ENCODE measurements at regions not wholly inside any gene's neighbourhood (a gene's known extent, or its start where the extent isn't known, plus 50 kb on each side); places are given as distances from the start of the nearest gene placed in this dataset.
A peak's percentile ranks its signal among the peaks of the same experiment; 100 is the strongest.
"Not testable (repeated sequence)": the region's sequence is repeated elsewhere in the genome, so short reads cannot be mapped to it uniquely, and the experiment has no call there.

DNA sequence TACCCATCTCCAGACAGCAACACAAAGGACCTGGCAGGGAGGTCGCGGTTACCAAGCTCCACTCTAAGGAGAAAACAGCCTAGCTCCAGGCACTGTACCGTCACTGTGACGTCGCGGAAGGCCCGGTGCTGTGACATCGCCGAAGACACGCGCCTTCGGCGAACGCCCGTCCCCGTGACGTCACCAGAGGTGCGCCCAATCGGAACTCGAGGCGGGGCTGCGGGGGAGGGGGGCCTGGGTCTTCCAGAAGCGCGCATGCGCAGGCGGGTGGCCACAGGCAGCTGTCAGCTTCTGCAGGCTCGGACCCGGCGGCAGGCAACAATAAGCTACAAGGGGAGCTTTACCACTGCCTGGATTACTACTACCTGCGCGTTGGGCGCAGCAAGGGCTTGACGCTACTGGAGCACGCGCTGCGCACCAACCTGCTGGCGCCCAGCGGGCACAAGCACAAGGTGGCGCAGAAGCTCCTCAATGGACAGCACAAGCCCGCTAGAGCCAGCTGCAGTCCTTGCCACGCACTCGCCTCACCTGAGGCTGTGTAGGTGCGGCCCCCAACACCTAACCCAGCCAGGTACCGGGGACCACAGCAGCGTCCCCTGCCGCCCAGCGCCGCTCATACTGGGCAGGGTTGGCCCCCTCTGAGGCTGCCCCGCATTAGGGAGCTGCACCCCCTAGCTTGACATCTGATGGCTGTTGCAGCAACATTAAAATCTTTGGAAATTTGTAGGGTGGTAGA lies 208.4 kb downstream of the TPST1 start:
- FAIRE-seq, result no peak
- no peak for DNase-seq (ENCODE audit: insufficient read length, low spot score)
- TF ChIP-seq POLR2A (IDR thresholded peaks at IDR 0.05; ENCODE audit: low read depth, low read length), result no peak

DNA sequence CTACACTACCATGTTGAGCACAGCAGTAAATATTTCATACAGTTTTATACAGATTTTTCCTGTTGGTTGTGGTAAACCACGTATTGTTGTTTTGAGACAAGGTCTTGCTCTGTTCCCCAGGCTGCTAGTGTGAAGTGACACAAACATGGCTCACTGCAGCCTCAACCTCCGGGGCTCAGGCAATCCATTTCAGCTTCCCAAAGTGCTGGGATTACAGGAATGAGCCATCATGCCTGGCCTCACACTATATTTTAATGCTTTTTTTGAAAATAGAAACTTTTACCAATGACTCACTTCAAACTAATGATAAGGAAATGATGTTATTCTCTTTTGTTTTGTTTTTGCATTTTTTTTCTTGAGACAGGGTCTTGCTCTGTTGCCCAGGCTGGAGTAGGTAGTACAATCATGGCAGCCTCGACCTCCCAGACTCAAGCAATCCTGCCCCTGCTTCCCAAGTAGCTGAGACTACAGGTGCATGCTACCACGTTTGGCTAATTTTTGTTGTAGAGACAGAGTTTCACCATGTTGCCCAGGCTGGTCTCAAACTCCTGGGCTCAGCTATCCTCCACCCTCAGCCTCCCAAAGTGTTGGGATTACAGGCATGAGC lies 210.6 kb downstream of the TPST1 start:
- no peak for DNase-seq (ENCODE audit: insufficient read length, low spot score)
- no peak for TF ChIP-seq POLR2A (IDR thresholded peaks at IDR 0.05; ENCODE audit: low read depth, low read length)
- no peak for FAIRE-seq

DNA sequence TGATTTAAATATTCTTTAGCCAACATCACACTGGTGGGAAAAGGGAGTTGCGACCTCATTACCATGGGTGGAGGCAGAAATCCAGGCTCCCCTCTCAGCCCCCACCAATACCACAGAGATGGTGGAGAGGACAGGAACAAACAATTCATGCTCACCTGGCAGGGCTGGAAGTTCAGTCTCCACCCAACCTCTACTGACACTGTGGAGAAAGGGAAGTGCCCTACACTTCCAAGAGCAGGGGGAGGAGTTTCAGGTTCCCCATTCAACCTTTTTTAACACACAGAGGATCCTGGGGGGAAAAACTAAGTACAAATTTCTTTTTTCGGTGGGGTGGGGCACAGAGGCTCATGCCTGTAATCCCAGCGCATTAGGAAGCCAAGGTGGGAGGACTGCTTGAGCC lies 210.1 kb upstream of the KCTD7 start:
- FAIRE-seq, result no peak
- TF ChIP-seq POLR2A (IDR thresholded peaks at IDR 0.05; ENCODE audit: low read depth, low read length), result no peak
- no peak for DNase-seq (ENCODE audit: insufficient read length, low spot score)

DNA sequence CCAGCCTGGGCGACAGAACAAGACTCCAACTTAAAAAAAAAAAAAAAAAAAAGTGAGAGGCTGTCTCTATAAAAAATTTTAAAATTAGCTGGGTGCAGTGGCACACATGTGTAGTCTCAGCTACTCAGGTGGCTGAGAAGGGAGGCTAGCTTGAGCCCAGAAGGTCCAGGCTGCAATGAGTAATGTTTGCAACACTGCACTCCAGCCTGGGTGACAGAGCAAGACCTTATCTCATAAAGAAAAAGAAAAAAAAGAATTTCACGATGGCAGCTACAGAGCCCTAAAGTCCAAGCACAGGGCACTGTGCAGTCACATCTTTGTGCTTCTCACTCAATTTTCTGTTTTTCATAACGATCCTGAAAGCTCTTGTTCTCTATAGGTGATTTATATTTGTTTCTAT lies 209.5 kb upstream of the KCTD7 start:
- FAIRE-seq, result no peak
- no peak for TF ChIP-seq POLR2A (IDR thresholded peaks at IDR 0.05; ENCODE audit: low read depth, low read length)

DNA sequence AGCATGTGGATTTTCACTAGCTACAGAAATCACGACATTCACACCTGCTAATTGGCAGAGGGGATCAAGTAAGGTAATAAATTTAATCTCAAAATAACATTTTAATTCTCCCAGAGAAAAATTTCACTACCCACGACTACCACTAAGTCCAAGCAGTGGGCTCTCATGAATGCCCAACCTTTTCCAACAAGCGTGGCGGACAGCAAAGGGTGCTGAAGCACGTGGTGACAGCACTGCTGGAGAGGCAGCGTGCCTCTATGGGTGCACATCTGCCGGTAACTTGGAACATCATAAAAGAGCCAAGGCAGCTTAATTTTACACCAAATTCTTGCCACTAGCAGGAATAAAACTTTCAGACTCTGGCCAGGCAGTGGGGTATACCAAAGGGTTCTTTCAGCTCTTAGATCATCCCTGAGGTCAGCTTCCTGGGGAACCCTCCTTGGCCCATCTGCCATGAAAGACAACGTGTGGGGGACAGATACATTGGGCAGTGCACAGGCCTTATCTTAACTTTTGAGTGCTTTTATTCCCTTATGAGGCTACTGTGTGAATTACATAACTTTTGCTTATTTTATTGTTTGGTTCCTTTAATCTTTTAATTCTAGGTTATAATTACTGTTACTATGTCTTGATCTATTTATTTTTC lies 206.7 kb upstream of the KCTD7 start:
- FAIRE-seq (no peak), DNase-seq (ENCODE audit: insufficient read length, low spot score) (no peak)
- TF ChIP-seq POLR2A (IDR thresholded peaks at IDR 0.05; ENCODE audit: low read depth, low read length), result no peak

More for the DNA sequence above, 209.5 kb upstream of the KCTD7 start:
- DNase-seq (ENCODE audit: insufficient read length, low spot score), result no peak

DNA sequence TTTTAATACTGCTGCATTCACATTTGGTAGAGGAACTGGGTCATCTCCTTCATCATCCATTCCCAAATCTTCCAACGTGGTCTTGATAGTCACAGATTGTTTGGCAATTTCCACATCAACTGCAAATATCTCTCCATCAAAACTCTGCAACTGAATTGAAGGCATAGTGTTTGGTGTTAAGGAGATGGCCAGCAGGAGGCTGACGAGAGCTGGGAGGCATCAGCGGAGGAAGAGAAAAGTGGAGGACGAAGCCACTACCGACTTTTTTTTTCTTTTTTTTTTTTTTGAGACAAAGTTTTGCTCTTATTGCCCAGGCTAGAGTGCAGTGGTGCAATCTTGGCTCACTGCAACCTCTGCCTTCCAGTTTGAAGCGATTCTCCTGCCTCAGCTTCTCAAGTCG lies 205.0 kb upstream of the KCTD7 start:
- no peak for TF ChIP-seq POLR2A (IDR thresholded peaks at IDR 0.05; ENCODE audit: low read depth, low read length)
- FAIRE-seq (no peak), DNase-seq (ENCODE audit: insufficient read length, low spot score) (no peak)

DNA sequence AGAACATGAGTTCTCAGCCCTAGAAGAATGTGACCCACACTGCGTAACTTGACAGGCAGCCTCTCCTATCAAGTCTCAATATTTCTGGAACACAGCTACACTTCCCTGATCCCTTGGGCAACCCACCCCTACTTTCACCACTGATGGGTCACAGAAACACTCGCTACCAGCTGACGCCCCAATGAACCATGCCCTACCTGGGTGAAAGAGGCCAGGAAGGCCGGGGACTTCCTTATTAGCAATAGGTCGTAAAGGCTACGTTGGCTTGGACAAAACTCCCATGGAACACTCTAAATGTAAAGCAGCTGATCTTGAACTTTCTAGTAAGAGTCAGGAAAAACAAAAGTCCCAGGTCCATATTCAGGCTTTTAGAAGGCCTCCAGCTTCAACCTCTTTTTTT lies 202.3 kb upstream of the KCTD7 start:
- DNase-seq (ENCODE audit: insufficient read length, low spot score) (no peak), FAIRE-seq (no peak)
- TF ChIP-seq POLR2A (IDR thresholded peaks at IDR 0.05; ENCODE audit: low read depth, low read length), result no peak

DNA sequence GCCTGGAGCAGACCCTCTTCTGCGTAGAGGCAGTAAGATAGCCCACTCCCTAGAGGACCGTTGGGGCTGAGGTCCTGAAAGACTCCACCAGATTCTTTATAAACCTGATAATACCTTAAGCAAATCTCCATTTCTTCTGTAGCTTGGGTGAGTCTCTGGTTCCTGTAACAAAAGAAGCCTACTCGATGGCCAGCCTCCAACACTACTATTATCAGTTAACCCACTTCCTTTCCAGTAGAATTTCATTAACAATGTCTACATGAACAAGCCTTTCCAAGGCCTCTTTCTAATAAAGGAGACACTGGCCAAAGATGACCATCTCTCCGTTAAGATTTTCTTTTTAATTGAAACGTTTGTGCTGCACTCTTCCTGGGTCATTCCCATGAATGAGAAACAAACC lies 201.7 kb upstream of the KCTD7 start:
- FAIRE-seq (no peak), DNase-seq (ENCODE audit: insufficient read length, low spot score) (no peak)
- no peak for TF ChIP-seq POLR2A (IDR thresholded peaks at IDR 0.05; ENCODE audit: low read depth, low read length)

DNA sequence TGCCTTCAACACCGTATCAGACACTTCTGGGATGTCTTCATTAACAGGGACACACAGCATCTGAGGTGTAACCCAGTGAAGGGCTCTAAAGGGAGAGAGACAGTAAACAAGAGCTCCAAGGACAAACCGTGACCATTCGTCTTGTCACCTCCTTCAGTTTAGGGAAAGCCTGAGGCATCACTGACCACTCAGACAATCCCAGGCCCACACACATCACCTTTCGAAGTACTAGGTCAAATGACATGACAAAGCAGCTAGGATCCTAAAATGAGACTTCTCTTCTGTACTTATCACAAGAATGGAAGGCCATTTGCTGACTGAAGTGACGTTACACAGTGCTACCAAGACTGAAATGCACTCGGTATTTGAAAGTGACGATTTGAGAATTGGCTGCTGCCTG lies 200.7 kb upstream of the KCTD7 start:
- DNase-seq (ENCODE audit: insufficient read length, low spot score) (no peak), FAIRE-seq (no peak)
- no peak for TF ChIP-seq POLR2A (IDR thresholded peaks at IDR 0.05; ENCODE audit: low read depth, low read length)

DNA sequence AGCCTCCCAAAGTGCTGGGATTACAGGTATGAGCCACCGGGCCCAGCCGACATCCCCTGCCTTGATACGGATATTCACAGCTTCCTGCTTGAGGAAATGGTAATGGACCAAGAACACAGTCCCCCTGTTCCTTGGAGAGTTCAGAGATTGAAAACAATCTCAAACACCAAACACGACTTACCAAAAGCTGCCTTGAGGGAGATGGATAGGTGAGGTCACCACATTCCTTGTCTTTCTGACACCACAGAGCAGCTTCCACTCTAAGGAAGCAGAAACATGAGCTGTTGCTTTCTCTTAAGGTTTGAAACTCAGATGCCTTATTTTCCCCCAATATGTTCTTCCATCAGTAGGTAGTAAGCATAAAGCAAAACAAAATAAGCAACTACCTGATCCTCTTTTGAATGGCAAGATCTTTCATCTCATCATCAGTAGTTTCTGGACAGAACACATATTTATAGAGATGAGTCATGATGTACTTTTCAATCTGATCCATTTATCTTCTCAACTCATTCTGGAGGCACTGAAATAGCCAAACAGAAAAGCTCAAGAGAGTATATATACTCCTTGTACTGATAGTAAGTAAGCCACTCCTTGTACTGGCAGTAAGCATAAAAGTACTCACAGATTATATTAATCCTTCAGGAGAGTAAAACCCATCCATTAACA lies 199.1 kb upstream of the KCTD7 start:
- TF ChIP-seq POLR2A (IDR thresholded peaks at IDR 0.05; ENCODE audit: low read depth, low read length), result no peak
- DNase-seq (ENCODE audit: insufficient read length, low spot score), result no peak
- no peak for FAIRE-seq

DNA sequence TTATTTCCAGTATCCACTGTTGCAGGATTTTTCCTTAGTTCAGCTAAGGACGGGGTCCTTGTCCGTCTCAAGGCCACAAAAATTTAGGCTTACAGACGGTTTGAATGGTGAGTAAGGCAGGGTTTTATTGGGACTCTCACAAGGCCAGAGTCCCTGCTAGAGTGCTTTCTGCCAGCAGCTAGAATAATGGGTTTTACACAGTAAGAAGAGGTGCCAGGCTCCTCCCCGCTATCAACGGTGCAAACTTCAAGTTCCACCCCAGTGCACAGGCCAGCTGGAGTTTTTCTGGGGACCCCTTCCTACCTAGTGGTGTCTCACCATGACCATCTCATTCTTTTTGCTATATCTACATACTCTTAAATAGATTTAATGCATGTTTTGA lies 198.5 kb upstream of the KCTD7 start:
- no peak for TF ChIP-seq POLR2A (IDR thresholded peaks at IDR 0.05; ENCODE audit: low read depth, low read length)
- FAIRE-seq (no peak), DNase-seq (ENCODE audit: insufficient read length, low spot score) (no peak)

DNA sequence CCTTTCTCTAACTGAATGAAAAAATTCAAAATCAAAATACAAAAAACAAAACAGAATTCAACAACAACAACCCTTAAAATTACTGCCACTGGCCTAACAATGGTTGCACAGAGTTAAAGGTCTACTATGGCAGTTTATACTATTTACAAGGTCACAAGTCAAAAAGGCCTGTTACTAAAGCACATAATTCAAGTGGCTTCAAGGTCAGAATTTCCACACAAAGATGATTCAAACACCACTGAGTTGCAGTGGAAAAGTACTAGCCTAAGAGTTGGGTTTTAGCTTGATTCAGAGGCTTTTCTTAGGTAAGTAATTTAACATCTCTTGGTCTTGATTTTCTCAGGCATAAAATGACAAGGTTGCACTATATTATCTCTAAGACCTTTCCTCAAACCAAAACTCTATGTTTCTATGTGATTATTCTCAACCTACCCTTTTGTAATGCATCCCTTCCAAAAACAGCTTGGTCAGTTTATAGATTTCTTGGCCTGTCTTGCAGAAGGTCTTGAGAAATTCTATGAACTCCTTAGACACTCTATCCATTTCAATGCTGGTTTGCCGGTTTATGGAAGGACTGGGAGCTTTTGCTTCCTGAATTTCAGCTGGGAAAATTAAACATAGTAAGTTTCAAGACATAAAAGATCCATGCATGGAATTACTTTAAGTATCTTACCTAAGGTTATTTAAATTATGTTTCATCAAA lies 189.8 kb upstream of the KCTD7 start:
- FAIRE-seq, result not testable (repeated sequence)

DNA sequence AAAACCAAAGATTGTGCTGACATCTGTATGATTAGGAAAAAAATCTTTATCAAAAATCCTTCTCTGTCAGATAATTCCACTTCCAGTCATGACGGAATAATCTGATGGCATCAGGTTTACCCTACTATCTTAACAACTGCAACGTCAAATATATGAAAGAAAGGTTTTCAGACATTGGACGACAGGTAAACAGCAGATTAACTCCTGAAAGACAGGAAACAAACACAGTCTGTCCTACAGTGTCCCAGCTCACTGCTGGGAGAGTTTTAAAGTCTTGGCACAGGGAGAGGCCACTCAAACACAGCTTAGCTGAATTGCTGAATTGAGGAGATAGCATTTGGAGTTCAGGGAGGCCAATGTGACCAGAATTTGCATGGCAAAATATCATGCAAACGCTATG lies 186.3 kb upstream of the KCTD7 start:
- DNase-seq (ENCODE audit: insufficient read length, low spot score), result no peak
- FAIRE-seq, result no peak
- TF ChIP-seq POLR2A (IDR thresholded peaks at IDR 0.05; ENCODE audit: low read depth, low read length), result no peak

More for the DNA sequence above, 189.8 kb upstream of the KCTD7 start:
- DNase-seq (ENCODE audit: insufficient read length, low spot score), result not testable (repeated sequence)

DNA sequence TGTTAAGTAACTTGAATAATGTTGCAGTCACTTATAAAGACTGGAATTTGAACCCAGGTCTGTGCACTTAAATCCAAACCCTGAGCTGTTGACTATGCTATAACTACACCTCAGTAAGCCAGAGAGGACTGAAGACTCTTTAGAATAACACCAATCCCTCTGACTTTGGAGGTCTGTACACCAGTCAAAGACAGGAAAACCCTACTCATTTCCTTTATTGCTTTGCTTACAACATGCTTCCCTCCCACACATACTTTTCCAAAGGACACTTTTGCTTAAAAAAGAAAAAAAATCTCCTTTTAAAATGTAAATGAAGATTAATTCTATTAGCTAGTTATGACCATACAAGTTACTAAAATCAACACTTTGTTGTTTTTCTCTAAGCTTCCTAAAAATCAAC lies 184.7 kb upstream of the KCTD7 start:
- no peak for TF ChIP-seq POLR2A (IDR thresholded peaks at IDR 0.05; ENCODE audit: low read depth, low read length)
- FAIRE-seq (peak; percentile 11), DNase-seq (ENCODE audit: insufficient read length, low spot score) (no peak)

DNA sequence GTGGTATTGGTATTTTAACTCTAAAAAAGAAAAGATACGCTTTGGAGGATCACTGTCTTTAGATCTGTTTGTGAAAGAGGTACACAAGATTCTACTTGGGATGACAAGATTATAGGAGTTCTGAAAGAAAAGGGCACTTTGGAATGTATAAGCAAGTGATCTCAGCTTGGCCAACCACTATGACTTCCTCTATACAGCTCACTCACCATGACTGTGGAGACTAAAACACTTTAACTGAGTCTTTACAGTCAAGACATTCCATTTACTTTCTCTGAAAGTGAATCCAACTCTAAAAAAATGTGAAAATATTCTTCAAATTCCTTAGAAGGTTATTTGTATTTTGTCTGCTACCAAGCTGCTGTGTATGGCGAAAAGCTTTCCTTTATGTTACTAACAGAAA lies 181.7 kb upstream of the KCTD7 start:
- DNase-seq (ENCODE audit: insufficient read length, low spot score), result not testable (repeated sequence)
- FAIRE-seq, result peak; percentile 36

DNA sequence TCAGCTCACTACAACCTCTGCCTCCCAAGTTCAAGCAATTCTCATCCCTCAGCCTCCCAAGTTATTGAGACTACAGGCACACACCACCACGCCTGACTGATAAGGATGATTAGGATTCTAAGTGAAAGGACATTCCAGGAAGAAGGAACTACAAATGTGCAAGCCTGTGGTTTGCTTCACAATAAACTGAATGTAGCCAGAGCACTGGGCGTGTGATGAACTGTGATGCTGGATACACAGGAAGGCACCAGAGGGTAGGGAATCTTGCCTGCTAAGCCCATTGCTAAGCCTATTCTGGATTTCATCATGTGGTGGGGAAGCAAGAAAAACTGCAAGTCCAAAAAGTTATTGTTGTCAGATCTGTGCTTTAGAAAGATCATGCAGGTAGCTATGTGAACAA lies 177.9 kb upstream of the KCTD7 start:
- FAIRE-seq; DNase-seq (ENCODE audit: insufficient read length, low spot score): not testable (repeated sequence)

DNA sequence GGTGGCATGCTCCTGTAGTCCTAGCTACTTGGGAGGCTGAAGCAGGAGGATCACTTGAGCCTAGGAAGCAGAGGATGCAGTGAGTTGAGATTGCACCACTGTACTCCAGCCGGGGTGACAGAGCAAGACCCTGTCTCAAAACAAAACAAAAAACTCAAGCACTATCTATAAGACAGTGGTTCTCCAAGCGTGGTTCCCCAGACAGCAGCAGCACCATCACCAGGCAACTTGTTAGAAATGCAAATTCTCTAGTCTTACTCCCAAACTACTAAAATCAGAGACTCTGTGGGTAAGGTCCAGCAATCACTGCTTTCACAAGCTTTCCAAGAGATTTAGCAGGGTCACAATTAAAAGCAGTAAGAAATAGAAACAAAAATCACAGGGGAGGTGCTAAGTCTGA lies 177.0 kb upstream of the KCTD7 start:
- FAIRE-seq, result not testable (repeated sequence)

More for the DNA sequence above, 177.0 kb upstream of the KCTD7 start:
- DNase-seq (ENCODE audit: insufficient read length, low spot score), result not testable (repeated sequence)

Measured in H54 (cell line).